ENCODE measurements at regions not wholly inside any gene's neighbourhood (a gene's known extent, or its start where the extent isn't known, plus 50 kb on each side); places are given as distances from the start of the nearest gene placed in this dataset.

- DNase-seq (ENCODE audit: extremely low read depth, low read depth) = peak; percentile 4
- TF ChIP-seq, protein P1, sequence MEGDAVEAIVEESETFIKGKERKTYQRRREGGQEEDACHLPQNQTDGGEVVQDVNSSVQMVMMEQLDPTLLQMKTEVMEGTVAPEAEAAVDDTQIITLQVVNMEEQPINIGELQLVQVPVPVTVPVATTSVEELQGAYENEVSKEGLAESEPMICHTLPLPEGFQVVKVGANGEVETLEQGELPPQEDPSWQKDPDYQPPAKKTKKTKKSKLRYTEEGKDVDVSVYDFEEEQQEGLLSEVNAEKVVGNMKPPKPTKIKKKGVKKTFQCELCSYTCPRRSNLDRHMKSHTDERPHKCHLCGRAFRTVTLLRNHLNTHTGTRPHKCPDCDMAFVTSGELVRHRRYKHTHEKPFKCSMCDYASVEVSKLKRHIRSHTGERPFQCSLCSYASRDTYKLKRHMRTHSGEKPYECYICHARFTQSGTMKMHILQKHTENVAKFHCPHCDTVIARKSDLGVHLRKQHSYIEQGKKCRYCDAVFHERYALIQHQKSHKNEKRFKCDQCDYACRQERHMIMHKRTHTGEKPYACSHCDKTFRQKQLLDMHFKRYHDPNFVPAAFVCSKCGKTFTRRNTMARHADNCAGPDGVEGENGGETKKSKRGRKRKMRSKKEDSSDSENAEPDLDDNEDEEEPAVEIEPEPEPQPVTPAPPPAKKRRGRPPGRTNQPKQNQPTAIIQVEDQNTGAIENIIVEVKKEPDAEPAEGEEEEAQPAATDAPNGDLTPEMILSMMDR (IDR thresholded peaks at IDR 0.05; ENCODE audit: low read depth, low read length) = no peak
These were observed 54.0 kb upstream of the UMPS start for GRCh38 chr3:124676236-124676635.

DNA sequence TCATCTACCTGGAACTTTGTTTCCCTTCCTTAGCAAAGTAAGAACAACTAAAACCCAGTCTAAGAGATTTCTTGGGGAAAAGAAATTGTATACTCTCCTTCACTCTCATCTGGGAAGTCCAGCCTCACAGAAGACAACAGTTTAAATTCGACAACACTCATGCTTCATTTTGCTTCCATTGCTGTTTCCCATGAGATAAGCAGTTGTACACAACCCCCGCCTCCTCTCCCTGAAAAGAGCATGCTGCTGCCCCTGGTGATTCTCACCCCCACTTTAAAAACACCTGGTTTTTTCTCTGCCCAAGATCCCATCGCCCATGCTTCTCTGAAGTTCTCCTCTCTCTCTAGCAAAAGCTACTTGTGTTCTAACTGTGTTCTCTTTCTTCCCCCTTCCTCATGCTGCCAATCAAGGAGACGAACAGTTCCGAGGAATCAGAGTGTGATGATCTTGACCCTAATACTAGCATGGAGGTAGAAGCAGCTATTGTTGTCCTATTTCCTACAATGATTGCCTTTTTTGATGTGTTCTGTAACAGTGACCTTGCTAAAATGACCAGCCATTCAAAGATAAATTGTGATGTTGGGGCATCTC lies 51.1 kb upstream of the UMPS start:
- TF ChIP-seq, protein P1 (IDR thresholded peaks at IDR 0.05; ENCODE audit: low read depth, low read length) = no peak
- DNase-seq (ENCODE audit: extremely low read depth, low read depth) = no peak
